Lower lobe of right lung (tissue), 2 donors: ENCODE measurements at regions not wholly inside any gene's neighbourhood (a gene's known extent, or its start where the extent isn't known, plus 50 kb on each side); places are given as distances from the start of the nearest gene placed in this dataset.

Experiments
- ATAC-seq, 2 donors: fragments of 200-7000 bp; cut with Tn5 transposase; one replicate each; pipeline ENCODE4 v1.9.1; 2020 to 2022; ENCODE audit warnings: mild to moderate bottlenecking in 2 of 2, moderate library complexity in 2 of 2
- DNase-seq: peaks from one replicate; pipeline ENCODE4 v3.0.0-alpha.2; 2020
- H3K27ac ChIP-seq: fragments of 200-600 bp; one replicate; pipeline ENCODE4 v1.8.0; 2022
- H3K27me3 ChIP-seq: fragments of 200-600 bp; one replicate; pipeline ENCODE4 v1.8.0; 2022; ENCODE audit warnings: low read depth
- H3K36me3 ChIP-seq: fragments of 200-600 bp; one replicate; pipeline ENCODE4 v1.8.0; 2022; ENCODE audit warnings: mild to moderate bottlenecking
- H3K4me1 ChIP-seq: fragments of 200-600 bp; one replicate; pipeline ENCODE4 v1.8.0; 2022
- H3K4me3 ChIP-seq: fragments of 200-600 bp; one replicate; pipeline ENCODE4 v1.8.0; 2022; ENCODE audit warnings: mild to moderate bottlenecking
- H3K9me3 ChIP-seq: fragments of 200-600 bp; one replicate; pipeline ENCODE4 v1.8.0; 2022
- CTCF ChIP-seq: fragments of 200-600 bp; IDR thresholded peaks from one replicate; pipeline ENCODE4 v1.8.0; 2022; ENCODE audit warnings: antibody characterized with exemption, mild to moderate bottlenecking
- intact Hi-C: fragments of 100-400 bp; cut with DNase I; formaldehyde crosslinking; loops from one replicate; pipeline ENCODE4 v1.11.0; 2022
- donor health status: DM: no; HTN: yes; CAD: no; lungs with severe emphysema.

GRCh38 chr2:156192468-156192867, 140.1 kb downstream of the NR4A2 start:
- no peak for TF ChIP-seq CTCF
- Histone ChIP-seq H3K9me3 (no peaks in the 10 kb centered on the region), H3K4me3 (no peak overlapping the region), H3K4me1 (no peaks in the 10 kb centered on the region), H3K27ac (no peak overlapping the region), H3K27me3 (no peaks in the 10 kb centered on the region), H3K36me3 (no peaks in the 10 kb centered on the region)
- intact Hi-C loops: no loop called here
- ATAC-seq (no peak), DNase-seq (no peak)

- Histone ChIP-seq H3K27me3 (no peaks in the 10 kb centered on the region), H3K4me3 (no peak overlapping the region), H3K27ac (no peak overlapping the region), H3K9me3 (no peaks in the 10 kb centered on the region), H3K4me1 (no peaks in the 10 kb centered on the region), H3K36me3 (no peaks in the 10 kb centered on the region)
- intact Hi-C loops: no loop called here
- DNase-seq: no peak
- no peak for ATAC-seq
- TF ChIP-seq CTCF: no peak
Observed at GRCh38 chr2:156191527-156191926, 141.0 kb downstream of the NR4A2 start.

GRCh38 chr2:156190517-156190916, 142.0 kb downstream of the NR4A2 start:
- no peak overlapping the region for H3K27ac ChIP-seq
- TF ChIP-seq CTCF: no peak
- ATAC-seq: peak in 1 of 2 donors; percentile 34
- no peak overlapping the region for H3K4me3 ChIP-seq
- no peaks in the 10 kb centered on the region for H3K9me3 ChIP-seq
- no peaks in the 10 kb centered on the region for H3K36me3 ChIP-seq
- no peak for DNase-seq
- intact Hi-C loops: no loop called here
- no peaks in the 10 kb centered on the region for H3K4me1 ChIP-seq
- no peaks in the 10 kb centered on the region for H3K27me3 ChIP-seq

- no peaks in the 10 kb centered on the region for H3K4me1 ChIP-seq
- no peaks in the 10 kb centered on the region for H3K9me3 ChIP-seq
- H3K27me3 ChIP-seq: no peaks in the 10 kb centered on the region
- H3K4me3 ChIP-seq: no peak overlapping the region
- intact Hi-C loops: no loop called here
- no peak for TF ChIP-seq CTCF
- DNase-seq: no peak
- H3K27ac ChIP-seq: no peak overlapping the region
- no peaks in the 10 kb centered on the region for H3K36me3 ChIP-seq
- peak; percentile 13 to 57 for ATAC-seq
Observed at GRCh38 chr2:156189584-156189983, 142.9 kb downstream of the NR4A2 start.

GRCh38 chr2:156189143-156189542, 143.4 kb downstream of the NR4A2 start:
- H3K27me3 ChIP-seq: no peaks in the 10 kb centered on the region
- no peaks in the 10 kb centered on the region for H3K4me1 ChIP-seq
- TF ChIP-seq CTCF: no peak
- ATAC-seq: peak in 1 of 2 donors; percentile 59
- H3K9me3 ChIP-seq: no peaks in the 10 kb centered on the region
- H3K27ac ChIP-seq: no peak overlapping the region
- H3K4me3 ChIP-seq: no peak overlapping the region
- intact Hi-C loops: no loop called here
- no peaks in the 10 kb centered on the region for H3K36me3 ChIP-seq
- DNase-seq: no peak

- Histone ChIP-seq H3K4me3 (no peak overlapping the region), H3K9me3 (no peaks in the 10 kb centered on the region), H3K4me1 (no peaks in the 10 kb centered on the region), H3K36me3 (no peaks in the 10 kb centered on the region), H3K27ac (peak overlapping the region; percentile 2), H3K27me3 (no peaks in the 10 kb centered on the region)
- intact Hi-C loops: no loop called here
- peak; percentile 95 to 97 for ATAC-seq
- DNase-seq: no peak
- no peak for TF ChIP-seq CTCF
Observed at GRCh38 chr2:156182132-156182531, 150.4 kb downstream of the NR4A2 start.
